GM12878 (cell line): ENCODE measurements at regions not wholly inside any gene's neighbourhood (a gene's known extent, or its start where the extent isn't known, plus 50 kb on each side); places are given as distances from the start of the nearest gene placed in this dataset.

ENCODE experiments used
- ATAC-seq: fragments of 200-7000 bp; cut with Tn5 transposase; 3 replicates; pipeline ENCODE4 v1.9.1; 2020; ENCODE audit warnings: mild to moderate bottlenecking, moderate library complexity
- BruUV-seq: library from RNA; stranded (reverse); fragments of 400-500 nt; replicated peaks from 2 replicates; lab custom pipeline; 2021; lab: Mats Ljungman, UMichigan
- CTCF ChIA-PET: fragments of 300-600 bp; sonication (Branson Sonifier 250); formaldehyde crosslinking; extraction: SDS; loops from one replicate; lab custom pipeline; 2021; ENCODE audit warnings: inconsistent platforms; lab: Yijun Ruan, JAX
- POLR2A ChIA-PET: fragments of 350-600 bp; formaldehyde crosslinking; extraction: SDS; loops from one replicate; lab custom pipeline; 2021; ENCODE audit warnings: inconsistent platforms; lab: Charles Lee
- RAD21 ChIA-PET: fragments of 300-600 bp; sonication (Branson Sonifier 250); formaldehyde crosslinking; loops from one replicate; lab custom pipeline; 2023; ENCODE audit warnings: antibody characterized with exemption; ENCODE audit not compliant: unreplicated experiment; lab: Charles Lee
- SMC1A ChIA-PET: fragments of 300-600 bp; sonication (Branson Sonifier 250); formaldehyde crosslinking; loops from one replicate; lab custom pipeline; 2023; ENCODE audit not compliant: unreplicated experiment, uncharacterized antibody; lab: Charles Lee
- DNase-seq: peaks from one replicate; pipeline ENCODE4 v3.0.0-alpha.2; 2011; ENCODE audit warnings: low read depth, low spot score
- FAIRE-seq: peaks from 3 replicates; lab custom pipeline; 2011; peaks lifted over from hg19 to GRCh38; lab: Jason Lieb, UNC
- H2AFZ ChIP-seq: 2 replicates; pipeline ENCODE4 v1.6.0; 2011; ENCODE audit warnings: low read depth, low read length, control low read depth; ENCODE audit not compliant: control insufficient read depth
- H3K27ac ChIP-seq: 2 replicates; pipeline ENCODE4 v1.5.1; 2011; ENCODE audit warnings: control low read depth; ENCODE audit not compliant: control insufficient read depth, insufficient read depth
- H3K27me3 ChIP-seq, 2 experiments: replicated peaks in 1 of 2; 2 replicates each; pipeline versions ENCODE4 v1.6.0 to v1.6.1; 2011; ENCODE audit warnings: low read length in 1 of 2; ENCODE audit not compliant: control insufficient read depth in 2 of 2, insufficient read depth in 2 of 2
- H3K36me3 ChIP-seq, 2 experiments: 2 replicates each; pipeline ENCODE4 v1.5.1; 2011; ENCODE audit warnings: low read length in 1 of 2; ENCODE audit not compliant: control insufficient read depth in 2 of 2, insufficient read depth in 2 of 2
- H3K4me1 ChIP-seq: 2 replicates; pipeline ENCODE4 v1.6.1; 2011; ENCODE audit warnings: mild to moderate bottlenecking, low read length, moderate library complexity, mixed read lengths; ENCODE audit not compliant: control insufficient read depth, insufficient read depth
- H3K4me2 ChIP-seq: 2 replicates; pipeline ENCODE4 v1.6.0; 2011; ENCODE audit warnings: control low read depth; ENCODE audit not compliant: control insufficient read depth, insufficient read depth
- H3K4me3 ChIP-seq: fragments of 200-600 bp; sonication (generic); 2 replicates; pipeline ENCODE4 v1.5.1; 2016
- H3K79me2 ChIP-seq: 2 replicates; pipeline ENCODE4 v1.6.0; 2011; ENCODE audit warnings: low read length; ENCODE audit not compliant: control insufficient read depth, insufficient read depth
- H3K9ac ChIP-seq: 2 replicates; pipeline ENCODE4 v1.8.0; 2011; ENCODE audit warnings: low read length, control low read depth, mixed read lengths; ENCODE audit not compliant: control insufficient read depth, insufficient read depth
- H3K9me3 ChIP-seq: replicated peaks from 3 replicates; pipeline ENCODE4 v1.5.1; 2011; ENCODE audit warnings: mild to moderate bottlenecking, low read length; ENCODE audit not compliant: control insufficient read depth, insufficient read depth
- H4K20me1 ChIP-seq: 2 replicates; pipeline ENCODE4 v1.6.0; 2011; ENCODE audit not compliant: control insufficient read depth, insufficient read depth
- BACH1 ChIP-seq: fragments of 450-650 bp; IDR thresholded peaks from 2 replicates; pipeline ENCODE4 v1.6.1; 2017; ENCODE audit warnings: mild to moderate bottlenecking, borderline replicate concordance
- GATAD2B ChIP-seq: fragments of 450-650 bp; conservative IDR thresholded peaks from 2 replicates; pipeline ENCODE4 v1.6.1; 2017; ENCODE audit warnings: low read depth, mild to moderate bottlenecking, moderate library complexity
- REST ChIP-seq: IDR thresholded peaks from 2 replicates; pipeline ENCODE4 v1.6.1; 2012; ENCODE audit warnings: mild to moderate bottlenecking, low read depth, low read length
- TCF3 ChIP-seq: IDR thresholded peaks from 2 replicates; pipeline ENCODE4 v1.6.1; 2012; ENCODE audit warnings: low read depth, mild to moderate bottlenecking, low read length, borderline replicate concordance; ENCODE audit not compliant: insufficient read depth
- WRNIP1 ChIP-seq: IDR thresholded peaks from 2 replicates; pipeline ENCODE4 v1.6.1; 2011; ENCODE audit warnings: low read depth, low read length, improper control_type of control experiment, borderline replicate concordance
- YY1 ChIP-seq: IDR thresholded peaks from 2 replicates; pipeline ENCODE4 v1.6.1; 2011; ENCODE audit warnings: low read depth, mild to moderate bottlenecking, low read length
- ZNF622 ChIP-seq: fragments of 450-650 bp; IDR thresholded peaks from 2 replicates; pipeline ENCODE4 v1.6.1; 2017; ENCODE audit warnings: mild to moderate bottlenecking, inconsistent platforms
- WGBS: methylation state at CpG from one replicate; pipeline ENCODE4 v1.1.6; 2016; ENCODE audit warnings: low lambda C conversion rate; ENCODE audit not compliant: insufficient replicate concordance, insufficient coverage; ENCODE audit errors: missing lambda C conversion rate; 5-methylcytosine and 5-hydroxymethylcytosine counted together
- in situ Hi-C: fragments of 300-500 bp; cut with MboI; formaldehyde crosslinking; loops from 9 replicates; pipeline ENCODE4 v1.14.3; 2018; ENCODE audit warnings: mixed read lengths
- intact Hi-C: fragments of 100-400 bp; cut with micrococcal nuclease; formaldehyde crosslinking; loops from one replicate; pipeline ENCODE4 v1.14.2; 2022; ENCODE audit not compliant: unreplicated experiment

DNA sequence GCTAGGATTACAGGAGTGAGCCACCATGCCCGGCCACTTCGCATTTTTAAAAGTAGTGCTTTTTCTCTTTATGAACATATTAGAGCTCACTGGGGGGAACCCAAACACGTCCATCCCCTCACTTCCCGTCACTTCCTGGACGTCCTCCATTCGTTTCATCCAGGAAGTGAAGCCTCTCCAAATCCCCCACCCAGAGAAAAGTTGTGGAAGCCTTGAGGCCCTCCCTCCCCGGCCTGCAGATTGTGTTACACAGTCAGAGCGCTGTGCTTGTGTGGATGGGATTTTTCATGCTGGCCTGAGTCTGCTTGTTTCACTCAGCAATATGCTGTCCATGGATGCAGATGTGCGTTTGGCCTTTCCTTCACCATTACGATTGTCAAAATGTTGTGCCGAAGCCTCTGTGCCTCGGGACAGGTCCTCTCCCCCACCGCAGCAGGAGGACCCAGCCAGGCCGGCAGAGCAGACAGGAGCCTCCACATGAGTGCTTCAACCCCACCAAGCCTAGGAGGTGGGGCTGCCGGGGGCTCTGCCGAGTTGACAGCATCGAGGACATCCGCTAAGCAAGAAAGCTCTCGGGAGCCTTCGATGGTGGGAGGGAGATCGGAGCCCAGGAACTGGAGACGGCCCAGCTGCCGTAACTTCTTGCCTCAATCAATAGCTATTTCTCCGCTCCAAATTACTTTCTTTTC, 121.6 kb upstream of the PPP1R26 start:
- intact Hi-C loops: no loop called here
- Histone ChIP-seq H2AFZ (no peak overlapping the region), H3K9me3 (no peaks in the 10 kb centered on the region), H3K4me1 (no peaks in the 10 kb centered on the region), H3K9ac (no peak overlapping the region), H3K27me3 (peaks cover 0 to 3% of the 10 kb centered on the region in 2 experiments; a peak in 2 of 4 replicates), H3K4me2 (no peak overlapping the region), H3K36me3 (no peaks in the 10 kb centered on the region), H4K20me1 (no peaks in the 10 kb centered on the region), H3K27ac (no peak overlapping the region), H3K79me2 (no peaks in the 10 kb centered on the region), H3K4me3 (no peak overlapping the region)
- ChIA-PET RAD21 (no interaction called here), SMC1A (no interaction called here), CTCF (no interaction called here), POLR2A (interaction anchor here (0.7 kb wide), 1 partner anchor 51 kb away, joined by 7 read pairs; no protein-coding TSS in a partner anchor)
- no peak for ATAC-seq
- in situ Hi-C loops: no loop called here
- no peak for FAIRE-seq
- WGBS: 48% methylated on average over 23 of the region's 24 CpGs
- BruUV-seq: no TSS peak
- no peak for TF ChIP-seq YY1
- no peak for TF ChIP-seq GATAD2B
- TF ChIP-seq TCF3: no peak
- TF ChIP-seq BACH1: no peak
- TF ChIP-seq REST: no peak
- no peak for TF ChIP-seq ZNF622
- TF ChIP-seq WRNIP1: no peak
- no peak for DNase-seq
